ENCODE measurements at regions not wholly inside any gene's neighbourhood (a gene's known extent, or its start where the extent isn't known, plus 50 kb on each side); places are given as distances from the start of the nearest gene placed in this dataset.

GRCh38 chr20:22308934-22309333 lies 275.4 kb downstream of the FOXA2 start:
- no peak for TF ChIP-seq CTCF (IDR thresholded peaks at IDR 0.05)
- no peak for TF ChIP-seq POLR2AphosphoS5 (IDR thresholded peaks at IDR 0.05)
- TF ChIP-seq EP300 (IDR thresholded peaks at IDR 0.05): no peak
- no peak for TF ChIP-seq POLR2A (IDR thresholded peaks at IDR 0.05)

Measured in upper lobe of left lung (tissue), 4 donors.